ENCODE measurements at regions not wholly inside any gene's neighbourhood (a gene's known extent, or its start where the extent isn't known, plus 50 kb on each side); places are given as distances from the start of the nearest gene placed in this dataset.

DNA sequence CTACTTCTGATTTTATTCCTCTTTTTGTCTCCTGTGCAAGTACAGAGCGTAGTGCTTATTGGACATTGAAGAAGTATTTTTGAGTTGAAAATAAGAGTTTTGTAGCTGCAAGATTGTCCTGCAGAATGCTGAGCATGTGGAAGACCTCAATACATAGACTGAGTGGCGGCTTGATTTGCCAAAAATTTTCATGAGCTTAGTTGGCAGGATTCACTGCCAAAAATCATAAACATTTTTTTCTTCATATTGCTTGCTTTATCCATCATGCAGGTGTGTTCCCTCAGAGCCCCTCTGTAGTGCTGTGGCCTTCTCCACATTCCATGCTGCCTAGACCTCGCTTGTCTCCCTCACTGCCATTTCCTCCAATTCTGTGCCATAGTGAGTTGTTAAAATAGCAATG lies 100.1 kb downstream of the DUSP10 start:
- DNase-seq = no peak

DNA sequence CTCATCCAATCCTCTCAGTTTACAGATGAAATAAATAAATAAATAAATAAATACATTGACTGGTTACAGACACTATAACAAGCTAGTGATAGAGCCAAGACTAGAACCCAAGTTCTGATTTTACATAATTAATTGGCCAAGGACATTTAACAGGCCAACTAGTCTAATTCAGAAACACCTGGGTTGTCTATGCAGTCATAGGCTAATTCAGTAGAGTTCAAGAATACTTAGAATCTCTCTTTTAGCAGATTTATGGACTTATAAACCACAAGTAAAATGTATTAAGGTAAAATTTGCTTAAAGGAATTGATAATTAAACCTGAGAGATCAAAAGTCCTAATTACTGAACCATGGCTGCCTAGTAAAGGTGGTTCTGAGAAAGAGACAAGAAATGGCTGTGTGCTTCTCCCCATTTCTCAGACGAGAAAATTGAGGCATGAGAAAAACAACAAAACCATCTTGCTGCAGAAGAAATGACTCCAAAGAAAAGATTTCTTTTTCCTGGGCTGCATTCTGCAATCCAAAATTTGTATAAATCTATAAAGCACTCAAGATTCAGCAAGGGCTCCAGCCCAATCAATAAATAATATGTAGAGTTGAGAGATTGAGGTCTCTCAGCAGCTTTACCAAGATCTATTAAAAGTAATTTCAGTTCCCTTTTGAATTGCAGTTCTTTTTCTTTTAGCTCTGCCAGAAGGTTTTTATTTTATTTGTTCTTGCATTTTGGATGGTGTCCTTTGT lies 98.3 kb downstream of the DUSP10 start:
- no peak for DNase-seq

DNA sequence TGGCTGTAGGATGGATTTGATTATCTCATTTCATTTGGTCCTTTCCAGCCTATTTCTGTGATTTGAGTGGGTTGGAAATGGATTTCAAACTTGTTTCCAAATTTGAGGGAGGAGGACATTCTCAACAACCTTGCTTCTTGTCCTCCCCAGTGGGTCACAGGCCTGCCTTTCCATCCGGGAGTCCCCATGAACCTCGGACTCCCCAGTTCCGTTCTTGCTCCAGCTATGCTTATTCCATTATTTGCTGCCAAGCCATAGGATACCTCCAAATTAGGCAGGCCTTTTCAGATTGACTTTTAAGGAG lies 97.8 kb downstream of the DUSP10 start:
- DNase-seq = no peak

DNA sequence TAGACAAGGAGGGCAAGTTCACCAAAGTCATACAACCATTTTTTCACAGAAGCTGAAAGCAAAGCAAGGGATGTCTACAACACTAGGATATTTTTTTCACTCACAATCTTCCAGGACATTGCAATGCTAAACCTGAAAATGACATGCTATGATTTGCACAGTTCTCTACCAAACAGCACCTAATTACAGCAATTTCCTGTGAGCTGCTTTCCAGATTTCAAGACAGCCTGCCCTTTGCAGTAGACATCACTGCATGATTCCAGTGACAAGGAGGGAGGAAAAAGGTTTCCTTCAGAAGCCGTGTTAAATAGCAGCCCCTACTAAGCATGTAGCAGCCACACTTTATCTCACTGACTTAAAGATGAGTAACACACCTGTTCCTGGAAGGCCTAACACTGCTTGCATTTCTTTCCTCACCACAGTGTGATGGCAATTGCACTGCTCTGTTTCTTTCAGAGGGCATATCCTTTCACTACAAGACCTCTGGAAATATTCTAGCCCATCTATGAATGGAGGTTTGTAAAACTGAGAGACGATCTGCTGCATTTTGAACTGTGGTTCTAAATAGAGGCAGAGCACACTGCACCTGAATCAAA lies 97.1 kb downstream of the DUSP10 start:
- no peak for DNase-seq

DNA sequence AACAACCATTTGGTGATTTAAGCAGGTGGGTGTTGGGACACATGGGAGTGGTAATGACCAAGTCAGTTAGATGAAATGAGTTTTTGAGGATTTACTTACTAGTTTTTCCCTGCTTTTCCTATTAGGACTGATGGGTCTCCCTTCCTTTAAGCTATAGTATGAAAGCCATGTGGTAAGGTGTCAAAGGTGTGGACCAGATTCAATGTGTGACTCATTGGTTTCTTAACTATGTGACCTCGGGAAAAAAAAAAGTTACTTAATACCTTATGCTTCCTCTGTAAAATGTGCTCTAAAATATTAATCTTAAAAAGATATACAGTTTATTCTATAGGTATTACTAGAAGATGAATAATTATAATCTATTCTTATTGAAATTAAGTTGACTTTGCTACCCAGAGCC lies 93.7 kb downstream of the DUSP10 start:
- no peak for DNase-seq

All from left hindlimb (tissue), 1 donor.